NCI-H2196 (cell line): ENCODE measurements at regions not wholly inside any gene's neighbourhood (a gene's known extent, or its start where the extent isn't known, plus 50 kb on each side); places are given as distances from the start of the nearest gene placed in this dataset.

Experiments
- DNase-seq: peaks from one replicate; lab custom pipeline; 2025; ENCODE audit not compliant: unreplicated experiment; lab: John Stamatoyannopoulos, UW

DNA sequence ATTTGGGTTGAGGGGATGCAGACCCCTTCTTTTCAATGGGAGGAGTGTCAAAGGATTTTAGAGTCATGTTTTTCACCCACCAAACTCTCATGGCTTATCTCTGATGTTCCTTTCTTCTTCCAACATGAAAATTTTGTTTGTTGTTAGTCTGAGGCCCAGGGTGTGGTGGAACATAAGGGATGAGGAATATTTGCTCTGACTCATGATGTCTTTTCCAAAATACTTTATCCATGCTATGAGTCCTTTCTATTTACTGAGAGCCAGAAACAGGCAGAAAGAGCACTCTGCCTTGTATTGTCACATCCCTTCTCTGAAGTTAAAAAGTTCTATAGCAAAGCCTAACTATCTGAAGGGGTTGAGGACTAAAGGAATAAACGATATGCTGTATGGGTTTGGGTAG is 61.6 kb upstream of the GYPA start:
- DNase-seq: no peak

- no peak for DNase-seq
Observed at GRCh38 chr4:144203155-144203554, 62.6 kb upstream of the GYPA start.

DNA sequence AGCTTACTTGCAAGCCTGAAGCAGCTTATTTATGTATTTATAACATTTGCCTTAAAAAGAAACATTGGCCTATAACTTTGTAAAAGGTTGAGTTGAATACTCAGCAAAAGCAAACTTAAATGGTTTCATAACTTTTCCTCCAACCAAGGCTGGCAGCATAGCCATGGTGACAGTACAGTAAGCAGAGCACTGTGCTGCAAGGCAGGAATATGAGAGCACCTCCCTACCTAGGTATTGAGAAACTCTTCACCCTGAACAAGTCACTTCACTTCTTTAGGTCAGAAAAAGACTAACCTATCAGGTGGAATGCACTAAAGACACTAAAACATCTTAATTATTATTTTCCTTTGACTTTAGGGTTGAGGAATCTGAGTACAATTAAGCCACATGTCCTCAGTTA is 63.9 kb upstream of the GYPA start:
- no peak for DNase-seq

- no peak for DNase-seq
Observed at GRCh38 chr4:144206711-144207110, 66.2 kb upstream of the GYPA start.

DNA sequence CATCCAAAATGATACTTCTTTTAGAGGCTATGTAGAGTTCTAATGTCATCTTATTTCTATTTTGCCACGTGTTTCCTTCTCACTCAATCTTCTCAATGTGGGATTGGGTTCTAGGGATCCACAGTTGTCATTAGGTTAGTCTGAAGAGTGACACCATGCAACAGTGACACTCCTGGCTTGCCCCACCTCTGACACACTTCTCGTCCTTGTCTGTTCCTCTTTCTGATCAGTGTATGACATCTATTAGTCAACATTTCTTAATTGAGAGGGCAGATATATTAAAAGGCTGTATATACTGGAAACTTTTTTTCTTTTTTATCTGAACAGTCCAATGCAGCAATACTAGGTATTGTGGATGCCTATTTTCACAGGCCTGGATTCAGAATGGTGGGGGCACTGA is 67.6 kb upstream of the GYPA start:
- DNase-seq: no peak

GRCh38 chr4:144209491-144209890 is 69.0 kb upstream of the GYPA start:
- DNase-seq: no peak

DNA sequence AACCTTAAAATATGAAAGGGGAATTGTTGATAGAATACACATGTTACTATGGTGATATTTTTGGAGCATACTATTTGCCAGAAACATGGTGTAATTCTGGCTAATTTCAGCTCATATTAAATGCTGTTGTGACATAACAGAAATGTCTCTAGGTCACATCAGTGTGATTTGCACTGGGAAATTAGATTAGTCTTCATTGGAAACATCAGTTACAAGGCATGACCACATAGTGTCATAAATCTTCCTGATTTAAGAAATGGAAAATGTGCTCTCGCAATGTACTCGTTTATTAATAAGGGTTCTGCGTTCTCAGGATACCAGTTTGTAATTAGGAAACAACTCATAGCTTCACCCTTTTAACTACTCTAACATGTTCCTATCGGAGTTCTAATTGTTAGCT is 72.9 kb upstream of the GYPA start:
- DNase-seq: no peak

DNA sequence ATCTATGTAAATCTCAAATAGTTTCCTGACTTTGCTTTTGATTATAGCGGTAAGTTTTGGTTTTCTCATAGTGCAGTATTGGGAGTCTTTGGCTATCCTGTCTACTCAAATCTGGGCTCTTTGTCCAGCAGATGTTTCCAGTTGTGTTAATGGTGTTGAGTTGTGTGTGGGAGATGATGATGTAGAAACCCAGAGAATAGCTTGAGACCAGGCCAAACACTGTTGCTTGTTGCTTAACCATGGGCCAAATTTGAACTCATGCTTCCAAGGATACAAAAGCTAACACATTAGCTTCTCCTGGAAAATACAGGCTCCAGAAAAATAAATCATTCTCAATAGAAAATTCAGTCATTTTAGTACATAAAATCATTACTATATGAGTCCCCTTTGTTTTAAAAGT is 82.6 kb upstream of the GYPA start:
- DNase-seq: no peak

DNA sequence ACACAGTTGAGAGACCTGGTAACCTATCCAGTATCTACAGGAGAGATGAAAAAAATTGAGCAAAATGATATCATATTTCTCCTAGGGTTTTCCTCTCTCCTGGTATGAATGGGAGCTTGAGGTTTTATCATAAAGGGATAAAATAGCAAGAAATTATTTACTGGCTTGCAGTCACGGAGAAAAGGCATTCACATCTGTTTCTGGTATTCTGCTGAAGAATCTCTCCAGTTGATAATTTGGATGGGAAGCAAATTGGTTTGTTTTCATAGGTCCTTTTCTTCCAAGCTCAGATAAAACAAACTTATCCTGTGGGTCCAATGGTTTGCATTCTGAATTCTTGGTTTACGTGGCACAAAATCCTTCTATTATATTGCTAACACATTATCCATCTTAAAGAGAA is 83.1 kb upstream of the GYPA start:
- DNase-seq: no peak

DNA sequence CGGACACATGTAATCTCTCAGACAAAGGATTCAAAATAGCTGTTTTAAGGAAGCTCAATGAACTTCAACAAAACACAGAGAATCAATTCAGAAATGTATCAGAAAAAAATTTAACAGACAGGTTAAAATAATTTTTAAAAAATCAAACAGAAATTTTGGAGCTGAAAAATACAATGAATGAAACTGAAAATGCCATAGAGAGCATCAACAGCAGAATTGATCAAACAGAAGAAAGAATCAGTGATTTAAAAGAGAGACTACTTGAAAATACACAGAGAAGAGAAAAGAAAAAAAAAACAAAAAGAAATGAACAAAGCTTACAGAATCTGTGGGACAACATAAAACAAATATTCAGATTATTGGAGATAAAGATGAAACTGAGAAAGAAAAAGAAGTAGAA is 118.8 kb upstream of the GYPA start:
- no peak for DNase-seq

- no peak for DNase-seq
Observed at GRCh38 chr4:144267084-144267483, 126.6 kb upstream of the GYPA start.

DNA sequence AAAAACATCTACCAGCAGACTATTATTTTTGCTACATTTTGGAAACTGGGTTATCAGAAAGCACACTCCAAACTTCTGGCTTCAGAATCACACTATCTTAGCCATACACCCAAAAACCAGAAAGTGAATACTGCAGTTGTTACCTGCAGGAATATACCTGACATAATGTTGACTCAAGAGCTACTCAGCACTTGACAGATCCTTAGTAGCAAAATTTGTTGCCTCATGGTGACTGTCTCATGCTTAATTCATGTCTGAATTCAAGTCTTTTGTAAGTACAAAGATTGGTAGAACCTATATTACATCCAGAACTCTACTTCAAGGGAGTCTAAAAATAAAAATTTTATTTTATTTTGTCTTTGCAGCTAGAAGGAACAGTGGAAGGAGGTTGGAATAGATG is 140.2 kb upstream of the GYPA start:
- DNase-seq: no peak

DNA sequence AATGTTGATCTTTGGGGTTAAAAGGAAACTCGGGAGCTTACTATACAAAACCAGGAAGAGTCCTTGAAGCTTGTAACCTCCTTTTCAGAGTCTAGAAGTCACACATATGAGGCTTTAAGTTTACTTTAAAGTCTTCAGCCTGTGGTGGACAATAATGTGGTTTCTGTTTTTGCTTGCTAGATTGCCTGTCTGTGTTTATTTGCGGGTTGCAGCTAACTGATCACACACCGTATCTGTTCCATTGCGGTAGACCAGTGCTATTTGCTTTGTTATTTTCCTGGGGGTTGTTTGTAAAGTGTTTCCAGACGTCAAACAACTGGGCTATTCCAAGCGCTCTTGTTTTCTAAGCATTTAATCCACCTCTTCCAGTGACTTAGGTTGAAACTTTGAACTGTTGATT is 143.0 kb upstream of the GYPA start:
- no peak for DNase-seq

GRCh38 chr4:144284026-144284425 is 143.5 kb upstream of the GYPA start:
- no peak for DNase-seq

GRCh38 chr4:144288011-144288903 is 147.7 kb upstream of the GYPA start:
- DNase-seq: no peak

GRCh38 chr4:144289667-144290428 is 149.3 kb upstream of the GYPA start:
- DNase-seq: no peak

DNA sequence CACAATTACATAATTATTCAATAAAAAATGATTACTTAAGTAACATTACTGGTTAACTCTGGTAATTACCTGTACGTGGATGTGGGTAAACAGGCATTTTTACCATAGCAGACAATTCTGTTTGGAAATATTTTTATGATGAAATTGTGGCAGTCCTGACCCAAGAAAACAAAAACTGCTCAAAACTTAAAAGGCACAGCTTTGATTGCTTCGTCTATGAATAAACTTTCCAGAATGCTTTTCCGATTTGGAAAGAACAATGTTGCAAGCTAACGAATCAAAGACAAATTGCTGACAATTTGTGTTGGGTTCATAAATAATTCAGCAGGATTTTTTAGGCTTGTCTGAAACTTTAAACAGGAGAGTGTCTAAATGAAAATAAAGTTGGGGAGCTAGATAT is 150.6 kb upstream of the GYPA start:
- DNase-seq: no peak

GRCh38 chr4:144294211-144294610 is 153.7 kb upstream of the GYPA start:
- DNase-seq: no peak

DNA sequence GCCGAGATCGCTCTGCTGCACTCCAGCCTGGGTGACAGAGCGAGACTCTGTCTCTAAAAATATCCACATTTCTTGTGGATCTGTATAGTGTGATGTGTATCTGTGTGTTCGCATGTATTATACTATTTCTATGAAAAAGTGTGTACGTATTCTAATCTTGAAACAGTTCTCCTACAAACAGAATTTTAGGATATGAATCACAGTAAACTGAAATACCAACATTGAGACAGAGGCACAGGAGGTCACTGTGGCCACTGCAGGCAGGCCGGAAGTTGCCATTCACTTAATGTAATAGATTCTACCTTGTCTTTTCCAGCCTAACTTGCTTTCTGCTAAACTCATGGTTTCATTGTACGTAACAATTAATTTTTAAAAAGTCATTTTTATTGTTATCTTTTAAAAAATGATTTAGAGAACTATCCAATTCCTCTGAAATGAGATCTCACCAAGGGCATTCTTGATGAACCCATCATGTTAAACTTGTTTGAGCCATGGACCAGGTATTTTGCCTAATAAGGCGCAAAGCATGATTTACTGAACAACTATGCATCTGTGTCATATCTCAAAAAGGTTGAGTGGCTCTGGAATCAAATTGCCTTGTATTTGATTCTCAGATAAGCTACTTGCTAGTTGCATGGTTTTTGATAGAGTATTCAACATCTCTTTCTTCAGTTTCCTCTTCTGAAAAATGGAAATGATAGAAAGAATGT is 154.9 kb upstream of the GYPA start:
- no peak for DNase-seq

DNA sequence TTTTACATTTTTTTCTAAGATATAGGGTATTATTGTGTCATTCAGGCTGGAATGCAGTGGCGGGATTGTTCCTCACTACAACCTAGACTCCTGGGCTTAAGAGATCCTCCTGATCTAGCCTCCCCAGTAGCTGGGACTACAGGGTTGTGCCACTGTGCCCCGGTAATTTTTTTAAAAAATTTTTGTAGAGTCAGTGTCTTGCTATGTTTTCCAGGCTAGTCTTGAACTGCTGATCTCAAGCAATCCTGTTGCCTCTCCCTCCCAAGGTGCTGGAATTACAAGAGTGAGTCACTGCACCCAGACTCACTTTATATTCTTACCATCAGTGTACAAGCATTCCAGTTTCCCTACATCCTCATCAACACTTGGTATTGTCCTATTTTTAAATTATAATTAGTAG is 156.4 kb upstream of the GYPA start:
- DNase-seq: no peak

- DNase-seq: no peak
Observed at GRCh38 chr4:144298519-144298918, 158.0 kb upstream of the GYPA start.

DNA sequence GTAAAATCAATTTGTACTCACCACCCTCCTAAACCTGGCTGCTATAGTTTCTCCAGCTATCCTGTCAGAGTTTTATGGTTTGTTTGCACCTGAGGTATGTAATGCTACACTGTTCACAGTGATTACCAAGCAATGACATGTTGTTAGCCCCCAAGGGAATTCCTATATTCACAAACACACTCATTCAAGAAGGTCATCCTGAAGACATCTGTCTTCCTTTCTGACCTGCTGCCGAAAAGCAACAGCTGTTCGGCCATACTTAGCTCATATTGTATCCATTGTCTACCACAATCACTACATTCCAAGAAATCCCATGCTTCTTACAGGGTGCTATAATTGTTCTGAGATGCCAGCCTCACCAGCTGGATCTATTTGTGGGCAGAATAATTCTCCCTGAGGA is 160.1 kb upstream of the GYPA start:
- DNase-seq: no peak
